Chondrocyte (in vitro differentiated cells): ENCODE measurements at regions not wholly inside any gene's neighbourhood (a gene's known extent, or its start where the extent isn't known, plus 50 kb on each side); places are given as distances from the start of the nearest gene placed in this dataset.

Experiments
- DNase-seq: peaks from one replicate; pipeline ENCODE4 v3.0.0; 2021; ENCODE audit warnings: mixed read lengths, low spot score
- H3K27ac Mint-ChIP-seq: one replicate; pipeline ENCODE4 v1.8.0; 2021; ENCODE audit warnings: mild to moderate bottlenecking, moderate library complexity, mixed read lengths; ENCODE audit not compliant: unreplicated experiment
- H3K27me3 Mint-ChIP-seq: 2 replicates; pipeline ENCODE4 v1.8.0; 2021; ENCODE audit warnings: low read depth, mixed read lengths
- H3K36me3 Mint-ChIP-seq: 2 replicates; pipeline ENCODE4 v1.8.0; 2021; ENCODE audit warnings: low read depth, mixed read lengths
- H3K4me1 Mint-ChIP-seq: 2 replicates; pipeline ENCODE4 v1.8.0; 2021; ENCODE audit warnings: low read depth, mild to moderate bottlenecking, mixed read lengths
- H3K4me3 Mint-ChIP-seq: one replicate; pipeline ENCODE4 v1.8.0; 2021; ENCODE audit warnings: mild to moderate bottlenecking, moderate library complexity, mixed read lengths; ENCODE audit not compliant: unreplicated experiment
- H3K9me3 Mint-ChIP-seq: 2 replicates; pipeline ENCODE4 v1.8.0; 2021; ENCODE audit warnings: low read depth, mixed read lengths
- TF ChIP-seq, protein P1 (sequence below): fragments of 200-600 bp; sonication (generic); IDR thresholded peaks from 2 replicates; pipeline ENCODE4 v1.5.0; 2021; ENCODE audit warnings: antibody characterized with exemption, mild to moderate bottlenecking, moderate library complexity

DNA sequence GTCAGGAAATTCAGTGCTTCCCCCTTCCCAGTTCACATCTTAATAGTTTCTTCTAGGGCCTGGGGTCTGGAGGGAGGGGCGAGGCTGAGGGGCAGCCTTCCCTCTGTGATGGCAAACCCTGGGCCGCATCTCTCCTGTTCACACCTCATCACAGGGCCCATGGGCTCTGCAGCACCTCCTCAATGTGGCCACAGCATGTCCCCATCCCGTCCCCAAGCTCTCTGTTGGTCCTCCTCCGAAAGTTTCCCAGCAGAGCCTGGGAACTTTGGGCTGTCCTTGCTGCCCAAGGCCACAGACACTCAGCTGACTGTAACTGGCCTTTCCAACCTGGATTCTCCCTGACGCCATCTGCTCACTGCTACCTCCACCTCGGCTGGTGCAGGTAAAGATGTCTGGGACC is 112.7 kb upstream of the PTPRM start:
- no peak overlapping the region for H3K27ac Mint-ChIP-seq

DNA sequence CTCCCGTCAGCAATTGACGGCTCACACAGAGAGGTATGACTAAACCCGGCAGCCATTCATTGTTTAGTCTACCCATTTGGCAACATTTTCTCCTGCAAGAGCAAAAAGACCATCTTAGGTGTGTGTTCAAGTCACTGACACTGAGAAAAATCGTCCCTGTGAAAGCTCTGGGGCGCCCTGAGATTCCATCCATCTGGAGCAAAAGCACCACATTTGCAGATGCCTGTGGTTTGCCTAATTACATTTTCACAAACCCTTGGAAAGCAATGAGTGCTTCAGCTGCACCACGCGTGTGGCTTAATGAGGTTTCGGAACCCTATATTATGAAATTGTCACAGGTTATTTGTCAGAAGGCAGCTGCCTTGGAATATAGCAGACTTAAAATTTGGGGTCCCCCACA is 110.7 kb upstream of the PTPRM start:
- no peaks in the 10 kb centered on the region for H3K9me3 Mint-ChIP-seq
- no peak overlapping the region for H3K27ac Mint-ChIP-seq
- H3K4me3 Mint-ChIP-seq: no peak overlapping the region
- TF ChIP-seq, protein P1, sequence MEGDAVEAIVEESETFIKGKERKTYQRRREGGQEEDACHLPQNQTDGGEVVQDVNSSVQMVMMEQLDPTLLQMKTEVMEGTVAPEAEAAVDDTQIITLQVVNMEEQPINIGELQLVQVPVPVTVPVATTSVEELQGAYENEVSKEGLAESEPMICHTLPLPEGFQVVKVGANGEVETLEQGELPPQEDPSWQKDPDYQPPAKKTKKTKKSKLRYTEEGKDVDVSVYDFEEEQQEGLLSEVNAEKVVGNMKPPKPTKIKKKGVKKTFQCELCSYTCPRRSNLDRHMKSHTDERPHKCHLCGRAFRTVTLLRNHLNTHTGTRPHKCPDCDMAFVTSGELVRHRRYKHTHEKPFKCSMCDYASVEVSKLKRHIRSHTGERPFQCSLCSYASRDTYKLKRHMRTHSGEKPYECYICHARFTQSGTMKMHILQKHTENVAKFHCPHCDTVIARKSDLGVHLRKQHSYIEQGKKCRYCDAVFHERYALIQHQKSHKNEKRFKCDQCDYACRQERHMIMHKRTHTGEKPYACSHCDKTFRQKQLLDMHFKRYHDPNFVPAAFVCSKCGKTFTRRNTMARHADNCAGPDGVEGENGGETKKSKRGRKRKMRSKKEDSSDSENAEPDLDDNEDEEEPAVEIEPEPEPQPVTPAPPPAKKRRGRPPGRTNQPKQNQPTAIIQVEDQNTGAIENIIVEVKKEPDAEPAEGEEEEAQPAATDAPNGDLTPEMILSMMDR: no peak
- H3K27me3 Mint-ChIP-seq: peaks cover 5% of the 10 kb centered on the region
- no peaks in the 10 kb centered on the region for H3K4me1 Mint-ChIP-seq
- DNase-seq: no peak
- H3K36me3 Mint-ChIP-seq: peaks cover 2% of the 10 kb centered on the region

More for the DNA sequence above, 112.7 kb upstream of the PTPRM start:
- no peak overlapping the region for H3K4me3 Mint-ChIP-seq
- no peaks in the 10 kb centered on the region for H3K27me3 Mint-ChIP-seq
- H3K9me3 Mint-ChIP-seq: no peaks in the 10 kb centered on the region
- H3K4me1 Mint-ChIP-seq: no peaks in the 10 kb centered on the region
- DNase-seq: no peak
- TF ChIP-seq, protein P1: no peak
- H3K36me3 Mint-ChIP-seq: peaks cover 2% of the 10 kb centered on the region

- H3K36me3 Mint-ChIP-seq: peaks cover 2% of the 10 kb centered on the region
- H3K27me3 Mint-ChIP-seq: peaks cover 9% of the 10 kb centered on the region
- no peaks in the 10 kb centered on the region for H3K9me3 Mint-ChIP-seq
- no peak for DNase-seq
- H3K27ac Mint-ChIP-seq: no peak overlapping the region
- TF ChIP-seq, protein P1: no peak
- H3K4me1 Mint-ChIP-seq: no peaks in the 10 kb centered on the region
- H3K4me3 Mint-ChIP-seq: no peak overlapping the region
Measured at GRCh38 chr18:7457262-7457661, 109.9 kb upstream of the PTPRM start.

- Mint-ChIP-seq H3K27ac (no peak overlapping the region), H3K27me3 (peaks cover 11% of the 10 kb centered on the region), H3K4me3 (no peak overlapping the region), H3K4me1 (no peaks in the 10 kb centered on the region), H3K36me3 (peaks cover 2% of the 10 kb centered on the region), H3K9me3 (no peaks in the 10 kb centered on the region)
- DNase-seq: no peak
- TF ChIP-seq, protein P1: no peak
Measured at GRCh38 chr18:7458884-7459283, 108.2 kb upstream of the PTPRM start.

DNA sequence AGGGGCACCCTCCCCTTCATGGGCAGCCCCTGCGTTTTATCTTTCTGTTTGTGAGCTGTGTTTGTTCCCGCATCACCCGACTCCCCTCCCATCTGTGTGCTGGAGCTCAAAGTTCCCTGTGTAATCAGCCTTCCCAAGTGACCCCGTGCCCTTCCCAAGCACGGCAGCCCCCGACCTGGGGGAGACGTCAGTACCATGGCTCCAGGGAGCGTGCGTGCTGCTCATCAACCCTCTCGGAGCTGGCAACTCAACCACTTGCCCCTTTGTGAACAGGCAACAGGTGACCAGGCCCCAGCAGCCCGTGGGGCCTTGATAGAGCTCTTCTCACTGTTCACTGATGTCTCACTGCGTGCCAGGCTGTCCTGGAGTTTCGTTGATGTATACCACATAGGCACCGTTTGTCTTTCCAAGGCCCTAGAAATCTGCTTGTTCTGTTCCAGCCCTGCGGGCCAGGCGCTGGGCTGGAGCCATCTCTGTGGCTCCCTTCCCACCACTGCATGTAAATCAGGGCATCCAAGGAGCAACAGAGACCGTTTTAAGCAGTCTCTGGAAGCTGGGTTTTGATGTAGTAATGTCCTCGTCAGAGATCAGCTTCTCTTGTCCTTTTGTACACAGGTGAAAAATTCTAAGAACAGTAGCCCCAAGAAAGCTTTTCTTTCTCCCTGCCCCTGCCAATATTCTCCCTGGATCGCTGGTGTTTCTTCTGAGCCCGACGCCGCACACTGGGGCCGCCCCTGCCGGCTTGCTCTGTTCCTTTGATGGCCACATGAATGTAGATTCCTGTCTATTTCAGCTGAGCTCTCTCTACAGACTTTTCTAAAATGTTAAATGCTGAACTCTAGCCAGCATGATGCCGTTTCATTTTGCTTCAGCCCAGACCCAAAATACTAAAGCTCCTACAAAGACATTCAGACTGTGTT is 107.0 kb upstream of the PTPRM start:
- TF ChIP-seq, protein P1: no peak
- Mint-ChIP-seq H3K27me3 (peaks cover 11% of the 10 kb centered on the region), H3K4me1 (no peaks in the 10 kb centered on the region), H3K36me3 (peaks cover 2% of the 10 kb centered on the region), H3K27ac (no peak overlapping the region), H3K9me3 (no peaks in the 10 kb centered on the region), H3K4me3 (no peak overlapping the region)
- DNase-seq: no peak
